ENCODE measurements at regions not wholly inside any gene's neighbourhood (a gene's known extent, or its start where the extent isn't known, plus 50 kb on each side); places are given as distances from the start of the nearest gene placed in this dataset.

DNA sequence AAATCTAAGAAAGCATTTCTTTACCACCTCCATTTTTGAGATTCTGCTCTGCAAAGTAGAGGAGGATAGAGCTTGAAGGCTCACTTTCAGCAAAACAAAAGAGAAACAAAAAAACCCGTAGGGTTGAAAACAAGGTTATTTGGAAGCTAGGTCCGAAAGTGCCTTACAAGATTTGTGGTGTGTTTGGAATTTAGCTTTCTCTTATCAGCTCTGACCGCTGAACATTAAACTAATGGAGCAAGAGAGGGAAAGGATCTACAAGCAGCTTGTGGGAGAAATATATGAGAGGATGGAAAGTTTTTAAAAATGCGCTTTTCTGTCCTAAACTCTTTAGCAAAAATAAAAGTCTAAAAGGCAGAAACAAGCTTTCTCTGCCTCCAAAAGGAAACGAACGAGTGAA lies 545.5 kb downstream of the NTRK3 start:
- Histone ChIP-seq H3K9me3 (ENCODE audit: control insufficient read depth in 1 of 2, insufficient read depth in 1 of 2, low read depth in 1 of 2, low read length in 2 of 2) (peaks cover 13 to 28% of the 10 kb centered on the region in 2 experiments; a peak in 2 of 4 replicates), H3K4me3 (replicated peaks in 1 of 2; ENCODE audit: low read depth in 1 of 2, low read length in 2 of 2) (no peak overlapping the region), H3K9ac (ENCODE audit: low read length) (no peak overlapping the region), H3K9me2 (ENCODE audit: insufficient read depth) (no peaks in the 10 kb centered on the region), H3K36me3 (ENCODE audit: control insufficient read depth in 1 of 2, insufficient read depth in 2 of 2, low read length in 2 of 2) (no peaks in the 10 kb centered on the region), H3K27me3 (ENCODE audit: insufficient read depth, low read length) (no peaks in the 10 kb centered on the region), H3K4me2 (ENCODE audit: low read length) (no peak overlapping the region), H3K4me1 (ENCODE audit: control insufficient read depth in 1 of 2, insufficient read depth in 2 of 2, low read length in 2 of 2) (no peaks in the 10 kb centered on the region), H4K20me1 (ENCODE audit: insufficient read depth) (no peaks in the 10 kb centered on the region), H3K27ac (ENCODE audit: low read depth, low read length) (no peak overlapping the region), H3K79me2 (ENCODE audit: insufficient read depth, low read length) (no peaks in the 10 kb centered on the region), H2AFZ (ENCODE audit: low read depth, low read length, poor library complexity, severe bottlenecking) (no peak overlapping the region)
- no TSS peak for BruUV-seq (replicated peaks)
- no peak for TF ChIP-seq SIN3A (IDR thresholded peaks at IDR 0.05; ENCODE audit: low read depth)
- TF ChIP-seq ELF1 (IDR thresholded peaks at IDR 0.05; ENCODE audit: borderline replicate concordance, low read depth), result no peak
- no peak for TF ChIP-seq CBX3 (IDR thresholded peaks at IDR 0.05; ENCODE audit: low read depth)
- TF ChIP-seq TCF7L2 (IDR thresholded peaks at IDR 0.05; ENCODE audit: borderline replicate concordance, extremely low read depth, insufficient read depth, insufficient read length), result no peak
- TF ChIP-seq YY1 (IDR thresholded peaks at IDR 0.05; ENCODE audit: extremely low read depth, insufficient replicate concordance, low read depth, low read length), result no peak
- TF ChIP-seq FOSL1 (IDR thresholded peaks at IDR 0.05; ENCODE audit: low read depth), result no peak
- TF ChIP-seq ZFX (IDR thresholded peaks at IDR 0.05), result no peak
- TF ChIP-seq, protein P1, sequence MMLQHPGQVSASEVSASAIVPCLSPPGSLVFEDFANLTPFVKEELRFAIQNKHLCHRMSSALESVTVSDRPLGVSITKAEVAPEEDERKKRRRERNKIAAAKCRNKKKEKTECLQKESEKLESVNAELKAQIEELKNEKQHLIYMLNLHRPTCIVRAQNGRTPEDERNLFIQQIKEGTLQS (IDR thresholded peaks at IDR 0.05), result no peak
- no peak for TF ChIP-seq EGR1 (IDR thresholded peaks at IDR 0.05; ENCODE audit: low read depth)
- TF ChIP-seq EZH2 (IDR thresholded peaks at IDR 0.05), result no peak
- TF ChIP-seq, protein P2, sequence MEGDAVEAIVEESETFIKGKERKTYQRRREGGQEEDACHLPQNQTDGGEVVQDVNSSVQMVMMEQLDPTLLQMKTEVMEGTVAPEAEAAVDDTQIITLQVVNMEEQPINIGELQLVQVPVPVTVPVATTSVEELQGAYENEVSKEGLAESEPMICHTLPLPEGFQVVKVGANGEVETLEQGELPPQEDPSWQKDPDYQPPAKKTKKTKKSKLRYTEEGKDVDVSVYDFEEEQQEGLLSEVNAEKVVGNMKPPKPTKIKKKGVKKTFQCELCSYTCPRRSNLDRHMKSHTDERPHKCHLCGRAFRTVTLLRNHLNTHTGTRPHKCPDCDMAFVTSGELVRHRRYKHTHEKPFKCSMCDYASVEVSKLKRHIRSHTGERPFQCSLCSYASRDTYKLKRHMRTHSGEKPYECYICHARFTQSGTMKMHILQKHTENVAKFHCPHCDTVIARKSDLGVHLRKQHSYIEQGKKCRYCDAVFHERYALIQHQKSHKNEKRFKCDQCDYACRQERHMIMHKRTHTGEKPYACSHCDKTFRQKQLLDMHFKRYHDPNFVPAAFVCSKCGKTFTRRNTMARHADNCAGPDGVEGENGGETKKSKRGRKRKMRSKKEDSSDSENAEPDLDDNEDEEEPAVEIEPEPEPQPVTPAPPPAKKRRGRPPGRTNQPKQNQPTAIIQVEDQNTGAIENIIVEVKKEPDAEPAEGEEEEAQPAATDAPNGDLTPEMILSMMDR (IDR thresholded peaks at IDR 0.05 in 2 of 3, conservative IDR thresholded peaks at IDR 0.05 in 1 of 3; ENCODE audit: borderline replicate concordance in 1 of 3, insufficient read depth in 1 of 3, low read depth in 2 of 3, low read length in 2 of 3), result no peak
- no peak for TF ChIP-seq EZH2phosphoT487 (IDR thresholded peaks at IDR 0.05; ENCODE audit: borderline replicate concordance)
- TF ChIP-seq, protein P3, sequence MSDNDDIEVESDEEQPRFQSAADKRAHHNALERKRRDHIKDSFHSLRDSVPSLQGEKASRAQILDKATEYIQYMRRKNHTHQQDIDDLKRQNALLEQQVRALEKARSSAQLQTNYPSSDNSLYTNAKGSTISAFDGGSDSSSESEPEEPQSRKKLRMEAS (IDR thresholded peaks at IDR 0.05), result no peak
- TF ChIP-seq ZBTB33 (IDR thresholded peaks at IDR 0.05; ENCODE audit: extremely low read depth, insufficient replicate concordance, low read length), result no peak
- TF ChIP-seq POLR2AphosphoS5 (IDR thresholded peaks at IDR 0.05; ENCODE audit: low read depth, low read length), result no peak
- no peak for TF ChIP-seq POLR2A (IDR thresholded peaks at IDR 0.05; ENCODE audit: borderline replicate concordance, extremely low read depth, insufficient read depth, insufficient read length)
- no peak for TF ChIP-seq RAD21 (IDR thresholded peaks at IDR 0.05; ENCODE audit: low read depth)
- no peak for TF ChIP-seq JUND (IDR thresholded peaks at IDR 0.05)
- RAD21 ChIA-PET (ENCODE audit: low non-redundant PET in 1 of 2, low total read pairs in 2 of 2, uncharacterized antibody in 2 of 2, unreplicated experiment in 2 of 2), result no interaction called here
- ATAC-seq (no peak), DNase-seq (ENCODE audit: low read depth, low spot score) (no peak)
- intact Hi-C loops (cut with micrococcal nuclease), result no loop called here
- CTCF ChIA-PET, result no interaction called here
- POLR2A ChIA-PET, result no interaction called here
